ENCODE measurements at regions not wholly inside any gene's neighbourhood (a gene's known extent, or its start where the extent isn't known, plus 50 kb on each side); places are given as distances from the start of the nearest gene placed in this dataset.

GRCh38 chr10:128491686-128492085 is 365.5 kb upstream of the MKI67 start:
- DNase-seq (ENCODE audit: low read depth in 2 of 2), result no peak

DNA sequence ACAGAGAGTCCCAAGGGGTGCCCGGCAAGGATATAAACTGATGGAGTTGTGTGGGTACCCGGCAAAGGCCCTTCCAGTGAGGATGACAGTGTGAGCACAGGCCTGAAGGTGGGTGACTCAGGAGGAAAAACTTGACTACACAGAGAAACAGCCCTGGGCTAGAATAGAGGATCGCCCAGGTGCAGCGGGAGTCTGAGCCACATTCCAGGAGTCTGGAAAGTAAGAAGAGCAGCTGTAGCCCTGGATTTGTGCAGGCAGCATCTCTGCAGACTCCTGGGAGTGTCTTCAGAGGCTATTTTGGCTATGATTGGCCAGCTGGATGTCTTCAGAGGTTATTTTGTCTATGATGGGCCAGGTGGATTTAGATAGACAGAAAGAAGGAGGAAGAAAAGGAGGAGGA is 367.6 kb upstream of the MKI67 start:
- DNase-seq (ENCODE audit: low read depth in 2 of 2), result no peak

- DNase-seq (ENCODE audit: low read depth in 2 of 2), result no peak
Observed at GRCh38 chr10:128494665-128495064, 368.4 kb upstream of the MKI67 start.

GRCh38 chr10:128497660-128498377 is 371.6 kb upstream of the MKI67 start:
- DNase-seq (ENCODE audit: low read depth in 2 of 2), result no peak

DNA sequence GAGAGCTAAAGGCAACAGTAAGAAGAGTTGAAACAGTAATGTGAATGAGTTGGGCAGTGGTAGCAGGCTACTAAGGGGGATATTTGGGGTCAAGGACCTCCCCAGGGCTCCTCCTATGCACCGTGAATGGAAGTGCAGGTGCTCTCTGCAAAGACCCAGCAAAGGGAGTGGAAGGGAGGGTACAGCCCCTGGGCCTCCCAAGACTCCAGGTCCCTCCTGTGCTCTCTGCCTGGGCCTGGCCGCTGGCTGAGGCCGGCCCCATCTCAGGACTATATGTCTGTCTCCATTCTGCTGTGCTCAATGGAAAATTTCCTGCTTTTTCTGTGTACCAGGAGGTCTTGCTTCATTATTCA is 372.1 kb upstream of the MKI67 start:
- no peak for DNase-seq (ENCODE audit: low read depth in 2 of 2)

DNA sequence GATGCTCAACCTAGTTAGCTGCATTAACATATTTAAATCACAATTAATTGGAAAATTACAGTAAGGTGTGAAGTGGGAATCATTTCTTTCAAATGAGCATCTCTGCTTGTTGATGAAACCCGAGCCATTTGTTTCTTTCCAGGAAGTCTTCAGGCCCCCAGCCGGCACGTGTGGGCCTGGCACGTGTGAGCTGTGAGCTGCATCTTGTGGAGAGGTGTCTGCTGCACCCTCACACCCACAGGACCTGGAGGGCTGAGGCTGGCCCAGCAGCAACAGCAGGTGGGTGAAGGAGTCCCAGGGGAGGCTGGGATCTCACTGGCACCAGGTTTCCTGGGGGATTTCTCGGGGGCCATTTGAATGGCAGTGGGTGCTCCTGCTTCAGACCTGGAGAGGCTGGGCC is 372.5 kb upstream of the MKI67 start:
- no peak for DNase-seq (ENCODE audit: low read depth in 2 of 2)

GRCh38 chr10:128499486-128499885 is 373.3 kb upstream of the MKI67 start:
- no peak for DNase-seq (ENCODE audit: low read depth in 2 of 2)

GRCh38 chr10:128499956-128500355 is 373.7 kb upstream of the MKI67 start:
- no peak for DNase-seq (ENCODE audit: low read depth in 2 of 2)

- DNase-seq (ENCODE audit: low read depth in 2 of 2), result no peak
Observed at GRCh38 chr10:128500642-128501041, 374.4 kb upstream of the MKI67 start.

DNA sequence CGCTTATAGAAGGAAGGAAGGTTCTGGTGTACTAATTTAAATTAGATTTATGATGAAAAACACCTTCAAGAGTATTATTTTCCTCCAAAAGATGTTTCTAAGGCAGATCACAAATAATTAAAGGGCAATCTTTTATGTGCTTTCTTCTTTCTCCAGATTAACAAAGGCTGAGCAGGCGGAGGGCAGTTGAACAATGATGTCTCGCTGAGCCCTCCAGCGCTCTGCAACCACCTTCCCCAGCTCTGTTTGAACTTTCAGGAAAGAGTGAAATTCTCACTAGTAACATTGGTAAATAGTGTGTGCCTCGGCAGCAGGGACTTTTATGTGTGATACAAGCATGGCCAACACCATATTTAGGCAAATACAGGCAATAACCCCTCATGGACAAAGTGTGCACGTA is 379.1 kb upstream of the MKI67 start:
- no peak for DNase-seq (ENCODE audit: low read depth in 2 of 2)

GRCh38 chr10:128506423-128506822 is 380.2 kb upstream of the MKI67 start:
- no peak for DNase-seq (ENCODE audit: low read depth in 2 of 2)

DNA sequence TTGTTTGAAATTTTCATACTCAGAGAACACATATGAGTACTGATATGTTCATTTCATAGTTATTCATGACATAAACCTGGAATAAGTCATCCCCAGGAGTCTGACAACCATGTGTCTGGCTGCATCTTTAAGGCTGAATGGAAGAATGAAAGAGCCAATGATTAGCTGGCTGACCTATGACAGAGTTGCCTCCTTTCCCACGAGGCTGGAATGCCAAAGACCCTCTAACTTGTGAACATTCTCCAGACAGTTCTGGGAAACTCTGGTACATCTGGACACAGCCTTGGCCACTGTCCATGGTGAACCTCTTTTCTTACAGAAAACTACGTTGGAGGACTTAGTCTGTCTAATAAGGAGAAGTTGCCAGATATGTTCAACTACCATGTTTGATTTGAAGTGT is 380.8 kb upstream of the MKI67 start:
- DNase-seq (ENCODE audit: low read depth in 2 of 2), result no peak

GRCh38 chr10:128511284-128511683 is 385.1 kb upstream of the MKI67 start:
- DNase-seq (ENCODE audit: low read depth in 2 of 2), result no peak

GRCh38 chr10:128512767-128513166 is 386.5 kb upstream of the MKI67 start:
- no peak for DNase-seq (ENCODE audit: low read depth in 2 of 2)

- no peak for DNase-seq (ENCODE audit: low read depth in 2 of 2)
Observed at GRCh38 chr10:128514536-128514935, 388.3 kb upstream of the MKI67 start.

DNA sequence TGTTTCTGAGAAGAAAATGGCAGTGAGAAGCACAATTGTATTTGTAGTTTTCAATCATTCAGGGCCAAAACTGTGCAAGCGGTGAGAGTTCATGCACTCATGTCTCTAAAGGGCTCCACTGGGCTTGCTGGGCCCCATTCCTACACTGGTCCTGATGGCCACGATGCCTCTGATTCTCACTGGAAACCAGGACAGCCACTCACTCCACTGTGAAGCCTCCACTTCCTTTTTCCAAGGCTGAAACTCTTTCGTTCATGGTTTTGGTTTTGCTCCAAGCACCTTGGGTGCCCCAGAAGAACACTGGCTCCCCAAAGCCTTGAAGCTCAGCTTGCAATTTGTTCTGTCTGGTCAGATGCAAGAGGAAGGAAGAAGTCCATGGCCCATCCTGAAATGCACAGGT is 390.0 kb upstream of the MKI67 start:
- no peak for DNase-seq (ENCODE audit: low read depth in 2 of 2)

DNA sequence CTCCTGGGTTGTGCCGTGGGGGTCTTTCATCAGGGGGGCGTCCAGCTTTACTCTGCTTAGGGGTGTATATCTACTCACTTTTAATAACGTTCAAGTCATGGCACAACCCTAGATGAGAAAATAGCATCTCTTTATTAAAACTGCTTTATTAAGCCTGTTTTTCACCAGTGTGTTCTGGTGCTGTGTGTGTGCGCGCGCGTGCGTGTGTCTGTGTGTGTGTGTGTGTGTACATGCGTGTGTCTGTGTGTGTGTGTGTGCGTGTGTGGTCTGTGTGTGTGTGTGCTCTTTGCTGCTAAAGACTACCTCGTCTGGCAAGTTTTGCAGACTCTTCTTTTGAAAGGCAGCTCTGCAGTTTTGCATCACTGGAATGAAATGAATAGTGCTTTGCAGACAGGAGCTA is 390.9 kb upstream of the MKI67 start:
- DNase-seq (ENCODE audit: low read depth in 2 of 2), result no peak

GRCh38 chr10:128518000-128518399 is 391.8 kb upstream of the MKI67 start:
- DNase-seq (ENCODE audit: low read depth in 2 of 2), result no peak

GRCh38 chr10:128519581-128519980 is 393.4 kb upstream of the MKI67 start:
- DNase-seq (ENCODE audit: low read depth in 2 of 2), result no peak

DNA sequence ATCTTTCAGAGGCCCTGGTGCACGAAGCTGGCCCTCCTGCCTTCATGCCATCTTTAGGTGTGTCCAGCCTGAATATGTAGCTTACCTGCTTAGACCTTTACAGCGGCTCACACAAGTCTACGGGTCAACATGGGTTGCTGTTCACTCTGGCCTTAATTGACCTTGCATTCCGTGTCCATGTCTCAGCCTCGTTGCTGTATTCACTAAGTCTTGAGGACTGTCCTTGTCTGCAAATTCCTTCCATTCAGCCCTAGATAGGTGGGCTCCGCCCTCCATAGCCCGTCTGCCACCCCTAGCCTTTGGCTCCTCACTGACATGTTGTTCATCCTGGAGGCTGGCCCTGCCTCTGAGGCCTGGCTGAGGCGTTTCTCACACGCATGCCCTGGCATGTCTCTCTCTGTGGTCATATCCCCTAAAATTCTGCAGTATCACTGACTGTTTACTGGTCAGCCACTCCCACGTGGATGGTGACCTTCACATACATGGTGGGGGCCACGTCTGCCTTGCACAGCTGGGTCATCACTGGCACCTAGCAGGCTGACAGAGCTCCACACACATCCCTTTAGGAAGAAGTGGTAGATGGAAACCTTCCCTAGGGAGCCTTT is 394.1 kb upstream of the MKI67 start:
- DNase-seq (ENCODE audit: low read depth in 2 of 2), result no peak

DNA sequence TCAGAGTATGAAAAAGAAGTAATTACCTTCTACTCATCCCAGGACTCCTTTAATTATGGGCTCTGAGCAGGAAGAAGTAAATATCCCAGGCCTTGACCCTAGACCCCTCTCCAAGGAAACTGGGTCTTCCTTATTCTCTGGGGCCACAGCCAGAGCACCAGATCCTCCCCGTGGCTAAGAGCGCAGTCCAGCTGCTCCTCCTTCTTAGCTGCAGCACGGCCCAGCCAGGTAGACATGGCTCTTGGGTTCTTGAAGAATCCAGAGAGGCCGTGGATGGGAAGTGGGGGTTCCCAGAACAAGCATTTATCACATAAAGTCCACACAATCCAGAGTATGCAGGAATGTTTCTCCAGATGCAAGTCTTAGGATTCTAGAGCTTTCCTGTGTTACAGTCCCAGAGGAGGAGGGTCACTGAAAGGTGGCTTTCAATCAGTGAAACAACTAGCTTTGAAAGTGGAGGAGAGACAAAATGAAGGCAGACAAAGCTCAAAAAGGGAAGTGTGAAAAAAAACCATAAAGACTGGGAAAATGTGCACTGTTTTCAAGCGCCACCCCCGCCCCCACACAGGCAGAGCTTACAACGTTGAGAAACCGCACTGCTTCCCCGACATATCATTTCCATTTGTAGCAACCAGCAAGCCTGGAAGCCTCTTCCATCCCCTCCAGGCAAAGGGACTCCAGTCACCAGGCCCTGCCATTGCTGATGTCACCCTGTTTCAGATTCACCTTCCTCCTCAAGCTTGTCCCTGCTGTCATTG is 396.5 kb upstream of the MKI67 start:
- no peak for DNase-seq (ENCODE audit: low read depth in 2 of 2)

- no peak for DNase-seq (ENCODE audit: low read depth in 2 of 2)
Observed at GRCh38 chr10:128525444-128525843, 399.2 kb upstream of the MKI67 start.

DNA sequence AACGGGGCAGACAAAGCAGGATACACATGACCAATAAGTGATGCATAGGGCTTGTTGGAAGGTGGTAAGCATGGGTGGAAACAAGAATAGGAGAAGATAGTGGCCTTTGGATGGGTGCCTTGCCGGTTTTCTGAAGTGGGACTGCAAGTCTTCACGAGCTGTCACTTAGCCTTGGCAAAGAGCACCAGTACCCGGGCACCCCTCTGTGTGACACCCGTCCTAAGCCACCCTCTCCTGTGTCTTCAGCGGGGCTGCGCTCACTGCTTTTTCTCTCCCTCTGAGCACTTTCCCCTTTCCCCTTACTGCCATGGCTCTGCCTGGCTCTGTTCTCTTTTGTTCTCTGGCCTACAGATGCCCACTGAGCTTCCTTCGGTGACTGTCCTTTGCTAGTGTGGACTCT is 399.7 kb upstream of the MKI67 start:
- no peak for DNase-seq (ENCODE audit: low read depth in 2 of 2)

Data from dermis microvascular lymphatic vessel endothelial cell (primary cell).